SK-N-SH (cell line): ENCODE measurements at regions not wholly inside any gene's neighbourhood (a gene's known extent, or its start where the extent isn't known, plus 50 kb on each side); places are given as distances from the start of the nearest gene placed in this dataset.
A peak's percentile ranks its signal among the peaks of the same experiment; 100 is the strongest.

Source experiments
- CTCF ChIA-PET: fragments of 300-600, 350-600 bp; formaldehyde crosslinking; extraction: SDS; loops from one replicate; lab custom pipeline; 2021; lab: Yijun Ruan, JAX
- POLR2A ChIA-PET: fragments of 350-600 bp; sonication (Branson Sonifier 250); formaldehyde crosslinking; extraction: SDS; loops from one replicate; lab custom pipeline; 2020; ENCODE audit warnings: antibody characterized with exemption, inconsistent platforms; lab: Yijun Ruan, JAX
- DNase-seq: peaks from one replicate; pipeline ENCODE4 v3.0.0; 2012
- H2AFZ ChIP-seq: fragments of 200-600 bp; sonication (generic); 2 replicates; pipeline ENCODE4 v1.8.1; 2016; ENCODE audit warnings: antibody characterized with exemption, mild to moderate bottlenecking, low read depth
- H3F3A ChIP-seq: fragments of 200-600 bp; sonication (generic); replicated peaks from 2 replicates; pipeline ENCODE3; 2016; ENCODE audit warnings: antibody characterized with exemption, mild to moderate bottlenecking; ENCODE audit not compliant: insufficient read depth
- H3K27ac ChIP-seq, 2 experiments: fragments of 200-500 bp in 1 of 2; fragments of 200-600 bp in 1 of 2; sonication (Bioruptor generic) in 1 of 2; sonication (generic), shearing (Covaris generic) in 1 of 2; 2 replicates each; pipeline versions ENCODE4 v1.5.1 to v1.6.1; 2014 to 2016; ENCODE audit warnings: low read depth in 2 of 2, inconsistent platforms in 1 of 2, low read length in 1 of 2, mild to moderate bottlenecking in 1 of 2, mixed read lengths in 1 of 2
- H3K27me3 ChIP-seq: fragments of 200-600 bp; sonication (generic), shearing (Covaris generic); 2 replicates; pipeline ENCODE4 v1.6.1; 2016; ENCODE audit warnings: mixed run types; ENCODE audit not compliant: insufficient read depth
- H3K36me3 ChIP-seq, 2 experiments: fragments of 200-500 bp in 1 of 2; fragments of 200-600 bp in 1 of 2; sonication (Bioruptor generic) in 1 of 2; sonication (generic) in 1 of 2; replicated peaks in 1 of 2; 2 replicates each; pipeline versions ENCODE3 to v1.5.1; 2014 to 2016; ENCODE audit warnings: low read length in 1 of 2, mild to moderate bottlenecking in 1 of 2; ENCODE audit not compliant: insufficient read depth in 2 of 2, control insufficient read depth in 1 of 2
- H3K4me1 ChIP-seq, 2 experiments: fragments of 200-500 bp in 1 of 2; fragments of 200-600 bp in 1 of 2; sonication (Bioruptor generic) in 1 of 2; sonication (generic), shearing (Covaris generic) in 1 of 2; 2 replicates each; pipeline versions ENCODE4 v1.5.1 to v1.6.1; 2014 to 2016; ENCODE audit warnings: low read depth in 1 of 2, low read length in 1 of 2, mixed run types in 1 of 2; ENCODE audit not compliant: insufficient read depth in 2 of 2, control insufficient read depth in 1 of 2
- H3K4me2 ChIP-seq: fragments of 200-600 bp; sonication (generic), shearing (Covaris generic); 2 replicates; pipeline ENCODE4 v1.6.1; 2017; ENCODE audit warnings: mixed run types
- H3K4me3 ChIP-seq, 2 experiments: fragments of 200-500 bp in 1 of 2; fragments of 200-600 bp in 1 of 2; sonication (Bioruptor generic) in 1 of 2; sonication (generic), shearing (Covaris generic) in 1 of 2; 2 replicates each; pipeline versions ENCODE4 v1.5.1 to v1.8.1; 2014 to 2016; ENCODE audit warnings: low read depth in 2 of 2, inconsistent platforms in 1 of 2, low read length in 1 of 2, mild to moderate bottlenecking in 1 of 2, mixed read lengths in 1 of 2, moderate library complexity in 1 of 2
- H3K79me2 ChIP-seq: fragments of 200-600 bp; sonication (generic); 2 replicates; pipeline ENCODE4 v1.8.1; 2017; ENCODE audit warnings: mild to moderate bottlenecking; ENCODE audit not compliant: insufficient read depth
- H3K9ac ChIP-seq: fragments of 200-600 bp; sonication (generic); 2 replicates; pipeline ENCODE4 v1.6.1; 2017; ENCODE audit warnings: mixed run types
- H3K9me2 ChIP-seq: fragments of 200-600 bp; sonication (generic); 2 replicates; pipeline ENCODE4 v1.6.1; 2017; ENCODE audit warnings: mixed run types
- H3K9me3 ChIP-seq: fragments of 200-600 bp; sonication (generic); 2 replicates; pipeline ENCODE4 v1.6.1; 2017; ENCODE audit warnings: mixed run types, mild to moderate bottlenecking, moderate library complexity
- H4K20me1 ChIP-seq: fragments of 200-600 bp; sonication (generic); 2 replicates; pipeline ENCODE4 v1.6.1; 2017; ENCODE audit warnings: mild to moderate bottlenecking, mixed run types; ENCODE audit not compliant: insufficient read depth
- CHD2 ChIP-seq: fragments of 150-350 bp; IDR thresholded peaks from 2 replicates; pipeline ENCODE4 v1.6.1; 2018; ENCODE audit warnings: low read length; ENCODE audit not compliant: partially characterized antibody
- FOSL2 ChIP-seq: IDR thresholded peaks from 2 replicates; pipeline ENCODE4 v1.4.0; 2012; ENCODE audit warnings: low read depth, mild to moderate bottlenecking, moderate library complexity, borderline replicate concordance
- FOXJ3 ChIP-seq: sonication (generic); formaldehyde crosslinking; IDR thresholded peaks from 2 replicates; pipeline ENCODE4 v1.5.1; 2020; ENCODE audit warnings: mild to moderate bottlenecking, missing genetic modification reagents
- GABPA ChIP-seq: IDR thresholded peaks from 2 replicates; pipeline ENCODE4 v1.4.0; 2012; ENCODE audit warnings: low read depth, mild to moderate bottlenecking
- IRF3 ChIP-seq: fragments of 150-350 bp; IDR thresholded peaks from 2 replicates; pipeline ENCODE4 v1.6.1; 2016; ENCODE audit warnings: mild to moderate bottlenecking, low read depth, low read length
- POLR2AphosphoS5 ChIP-seq: IDR thresholded peaks from 2 replicates; pipeline ENCODE4 v1.6.1; 2012; ENCODE audit warnings: low read depth, low read length
- RFX5 ChIP-seq: IDR thresholded peaks from 2 replicates; pipeline ENCODE4 v1.6.1; 2012; ENCODE audit warnings: mild to moderate bottlenecking, improper control_type of control experiment, low read length
- SIN3A ChIP-seq: IDR thresholded peaks from 2 replicates; pipeline ENCODE4 v1.6.1; 2012; ENCODE audit warnings: low read depth, mild to moderate bottlenecking, low read length, moderate library complexity, borderline replicate concordance
- TAF1 ChIP-seq: IDR thresholded peaks from 2 replicates; pipeline ENCODE4 v1.6.1; 2012; ENCODE audit warnings: low read depth, mild to moderate bottlenecking, low read length, moderate library complexity, borderline replicate concordance
- TEAD4 ChIP-seq: IDR thresholded peaks from 2 replicates; pipeline ENCODE4 v1.4.0; 2012; ENCODE audit warnings: mild to moderate bottlenecking, borderline replicate concordance; ENCODE audit not compliant: insufficient read depth
- USF1 ChIP-seq: IDR thresholded peaks from 2 replicates; pipeline ENCODE4 v1.4.0; 2012; ENCODE audit warnings: low read depth, borderline replicate concordance
- YY1 ChIP-seq: IDR thresholded peaks from 2 replicates; pipeline ENCODE4 v1.4.0; 2012; ENCODE audit warnings: low read depth, mild to moderate bottlenecking
- ZBTB33 ChIP-seq: IDR thresholded peaks from 2 replicates; pipeline ENCODE4 v1.4.0; 2012; ENCODE audit warnings: low read depth, borderline replicate concordance
- WGBS: methylation state at CpG from one replicate; pipeline ENCODE4 v1.1.6; 2017; ENCODE audit warnings: low lambda C conversion rate; 5-methylcytosine and 5-hydroxymethylcytosine counted together
- TF ChIP-seq, protein P1 (sequence below): IDR thresholded peaks from 2 replicates; pipeline ENCODE4 v1.6.1; 2012; ENCODE audit warnings: mild to moderate bottlenecking, low read depth, low read length, moderate library complexity

GRCh38 chr5:17384181-17384580, 113.8 kb upstream of the TAF11L2 start:
- no peaks in the 10 kb centered on the region for H3K9me3 ChIP-seq
- CTCF ChIA-PET = interaction anchor here (1.3 kb wide), 1 partner anchor 168 kb away, joined by 3 read pairs; no protein-coding TSS in a partner anchor

DNA sequence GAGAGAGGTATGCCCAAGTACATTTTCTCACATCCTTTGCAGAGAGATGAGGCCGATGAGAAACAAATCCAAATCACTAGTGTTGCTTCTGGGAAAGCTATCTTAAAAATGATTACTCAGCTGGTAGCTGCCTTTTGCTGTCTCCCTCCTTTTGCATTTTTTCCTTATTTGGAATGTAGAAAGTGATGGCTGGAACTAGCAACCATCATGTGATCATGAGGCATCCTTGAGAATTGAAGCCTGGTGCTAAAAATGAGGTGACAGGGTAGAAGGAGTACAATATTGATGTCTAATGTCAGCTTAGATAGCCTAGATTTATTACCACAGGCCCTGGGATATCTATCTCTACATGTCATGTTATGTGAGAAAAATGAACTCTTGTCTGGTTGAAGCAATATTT, 109.3 kb upstream of the TAF11L2 start:
- Histone ChIP-seq H4K20me1 (no peaks in the 10 kb centered on the region), H2AFZ (no peak overlapping the region), H3K27me3 (no peaks in the 10 kb centered on the region), H3K9ac (no peak overlapping the region), H3K36me3 (no peaks in the 10 kb centered on the region), H3K4me3 (no peak overlapping the region), H3F3A (no peaks in the 10 kb centered on the region), H3K4me1 (peaks cover 0 to 12% of the 10 kb centered on the region in 2 experiments; a peak in 1 of 4 replicates), H3K4me2 (no peak overlapping the region), H3K9me2 (no peaks in the 10 kb centered on the region), H3K27ac (no peak overlapping the region), H3K9me3 (no peaks in the 10 kb centered on the region), H3K79me2 (no peaks in the 10 kb centered on the region)
- ChIA-PET POLR2A (no interaction called here), CTCF (interaction anchor here (1.1 kb wide), 1 partner anchor 199 kb away, joined by 3 read pairs; no protein-coding TSS in a partner anchor)
- no peak for DNase-seq
- WGBS = 88% methylated on average over 1 of the region's 1 CpG
- TF ChIP-seq TEAD4 (no peak), CHD2 (no peak), RFX5 (no peak), FOXJ3 (no peak), ZBTB33 (no peak), GABPA (no peak), YY1 (no peak), IRF3 (no peak), TAF1 (no peak), SIN3A (no peak)
- TF ChIP-seq, protein P1, sequence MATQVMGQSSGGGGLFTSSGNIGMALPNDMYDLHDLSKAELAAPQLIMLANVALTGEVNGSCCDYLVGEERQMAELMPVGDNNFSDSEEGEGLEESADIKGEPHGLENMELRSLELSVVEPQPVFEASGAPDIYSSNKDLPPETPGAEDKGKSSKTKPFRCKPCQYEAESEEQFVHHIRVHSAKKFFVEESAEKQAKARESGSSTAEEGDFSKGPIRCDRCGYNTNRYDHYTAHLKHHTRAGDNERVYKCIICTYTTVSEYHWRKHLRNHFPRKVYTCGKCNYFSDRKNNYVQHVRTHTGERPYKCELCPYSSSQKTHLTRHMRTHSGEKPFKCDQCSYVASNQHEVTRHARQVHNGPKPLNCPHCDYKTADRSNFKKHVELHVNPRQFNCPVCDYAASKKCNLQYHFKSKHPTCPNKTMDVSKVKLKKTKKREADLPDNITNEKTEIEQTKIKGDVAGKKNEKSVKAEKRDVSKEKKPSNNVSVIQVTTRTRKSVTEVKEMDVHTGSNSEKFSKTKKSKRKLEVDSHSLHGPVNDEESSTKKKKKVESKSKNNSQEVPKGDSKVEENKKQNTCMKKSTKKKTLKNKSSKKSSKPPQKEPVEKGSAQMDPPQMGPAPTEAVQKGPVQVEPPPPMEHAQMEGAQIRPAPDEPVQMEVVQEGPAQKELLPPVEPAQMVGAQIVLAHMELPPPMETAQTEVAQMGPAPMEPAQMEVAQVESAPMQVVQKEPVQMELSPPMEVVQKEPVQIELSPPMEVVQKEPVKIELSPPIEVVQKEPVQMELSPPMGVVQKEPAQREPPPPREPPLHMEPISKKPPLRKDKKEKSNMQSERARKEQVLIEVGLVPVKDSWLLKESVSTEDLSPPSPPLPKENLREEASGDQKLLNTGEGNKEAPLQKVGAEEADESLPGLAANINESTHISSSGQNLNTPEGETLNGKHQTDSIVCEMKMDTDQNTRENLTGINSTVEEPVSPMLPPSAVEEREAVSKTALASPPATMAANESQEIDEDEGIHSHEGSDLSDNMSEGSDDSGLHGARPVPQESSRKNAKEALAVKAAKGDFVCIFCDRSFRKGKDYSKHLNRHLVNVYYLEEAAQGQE = no peak

More at GRCh38 chr5:17384181-17384580, 113.8 kb upstream of the TAF11L2 start:
- no peak overlapping the region for H2AFZ ChIP-seq
- no peaks in the 10 kb centered on the region for H3K27me3 ChIP-seq
- POLR2A ChIA-PET = no interaction called here
- peaks cover 5 to 27% of the 10 kb centered on the region in 2 experiments; a peak in 3 of 4 replicates for H3K4me1 ChIP-seq
- no peak overlapping the region for H3K9ac ChIP-seq
- H3F3A ChIP-seq = no peaks in the 10 kb centered on the region
- no peaks in the 10 kb centered on the region for H3K36me3 ChIP-seq
- no peaks in the 10 kb centered on the region for H3K79me2 ChIP-seq
- no peaks in the 10 kb centered on the region for H4K20me1 ChIP-seq
- H3K4me3 ChIP-seq = no peak overlapping the region
- peak overlapping the region in 1 of 2 experiments; percentile 58; a peak in 1 of 4 replicates for H3K27ac ChIP-seq
- TF ChIP-seq POLR2AphosphoS5 (no peak), SIN3A (no peak), FOSL2 (no peak), RFX5 (no peak), USF1 (no peak)
- no peak overlapping the region for H3K4me2 ChIP-seq
- no peaks in the 10 kb centered on the region for H3K9me2 ChIP-seq
- DNase-seq = peak; percentile 16
